ENCODE measurements at regions not wholly inside any gene's neighbourhood (a gene's known extent, or its start where the extent isn't known, plus 50 kb on each side); places are given as distances from the start of the nearest gene placed in this dataset.

- TF ChIP-seq TOX (CRISPR knock-in tag; IDR thresholded peaks at IDR 0.05; ENCODE audit: borderline replicate concordance) (no peak), GLIS3 (CRISPR knock-in tag; IDR thresholded peaks at IDR 0.05) (no peak), ZNF70 (CRISPR knock-in tag; IDR thresholded peaks at IDR 0.05) (no peak)
Observed at GRCh38 chr13:109989686-109990085, 203.3 kb upstream of the IRS2 start (continued).

GRCh38 chr13:109989155-109989554, 202.8 kb upstream of the IRS2 start:
- TF ChIP-seq ZNF565 (CRISPR knock-in tag; conservative IDR thresholded peaks at IDR 0.05; ENCODE audit: low read depth) (no peak), SNAI2 (CRISPR knock-in tag; IDR thresholded peaks at IDR 0.05) (no peak), CSDC2 (CRISPR knock-in tag; IDR thresholded peaks at IDR 0.05) (no peak), ZFP3 (CRISPR knock-in tag; IDR thresholded peaks at IDR 0.05) (no peak), RARB (CRISPR knock-in tag; IDR thresholded peaks at IDR 0.05) (no peak), ZFP30 (CRISPR knock-in tag; IDR thresholded peaks at IDR 0.05) (no peak), PPARA (CRISPR knock-in tag; IDR thresholded peaks at IDR 0.05; ENCODE audit: borderline replicate concordance) (no peak)
- ATAC-seq, result peak; percentile 50; the same call in 1 of the 3 replicates

- TF ChIP-seq PATZ1 (CRISPR knock-in tag; IDR thresholded peaks at IDR 0.05; ENCODE audit: borderline replicate concordance), result no peak
- TF ChIP-seq PPARA (CRISPR knock-in tag; IDR thresholded peaks at IDR 0.05; ENCODE audit: borderline replicate concordance), result no peak
- TF ChIP-seq TCF4 (CRISPR knock-in tag; IDR thresholded peaks at IDR 0.05; ENCODE audit: borderline replicate concordance), result no peak
- TF ChIP-seq ZFP30 (CRISPR knock-in tag; IDR thresholded peaks at IDR 0.05), result no peak
- no peak for TF ChIP-seq ARNTL (CRISPR knock-in tag; IDR thresholded peaks at IDR 0.05; ENCODE audit: borderline replicate concordance, low read depth)
- no peak for TF ChIP-seq SNAI2 (CRISPR knock-in tag; IDR thresholded peaks at IDR 0.05)
- TF ChIP-seq ESRRG (CRISPR knock-in tag; IDR thresholded peaks at IDR 0.05), result no peak
- TF ChIP-seq GLIS3 (CRISPR knock-in tag; IDR thresholded peaks at IDR 0.05), result no peak
- TF ChIP-seq CSRNP3 (CRISPR knock-in tag; IDR thresholded peaks at IDR 0.05), result no peak
- no peak for ATAC-seq
Observed at GRCh38 chr13:109986851-109987250, 200.5 kb upstream of the IRS2 start.

- no peak for ATAC-seq
- TF ChIP-seq ARNTL (CRISPR knock-in tag; IDR thresholded peaks at IDR 0.05; ENCODE audit: borderline replicate concordance, low read depth), result no peak
- no peak for TF ChIP-seq PPARA (CRISPR knock-in tag; IDR thresholded peaks at IDR 0.05; ENCODE audit: borderline replicate concordance)
- TF ChIP-seq CREB5 (CRISPR knock-in tag; IDR thresholded peaks at IDR 0.05; ENCODE audit: low read depth), result no peak
- no peak for TF ChIP-seq TSHZ2 (CRISPR knock-in tag; IDR thresholded peaks at IDR 0.05)
- TF ChIP-seq TCF4 (CRISPR knock-in tag; IDR thresholded peaks at IDR 0.05; ENCODE audit: borderline replicate concordance), result no peak
- TF ChIP-seq PATZ1 (CRISPR knock-in tag; IDR thresholded peaks at IDR 0.05; ENCODE audit: borderline replicate concordance), result no peak
Observed at GRCh38 chr13:109985871-109986450, 199.6 kb upstream of the IRS2 start.
